Activated T-cell treated with anti-CD3 and anti-CD28 coated beads for 24 hours (primary cell): ENCODE measurements at regions not wholly inside any gene's neighbourhood (a gene's known extent, or its start where the extent isn't known, plus 50 kb on each side); places are given as distances from the start of the nearest gene placed in this dataset.
"Not testable (repeated sequence)": the region's sequence is repeated elsewhere in the genome, so short reads cannot be mapped to it uniquely, and the experiment has no call there.

Experiments
- DNase-seq: peaks from one replicate; pipeline ENCODE4 v3.0.0-alpha.2; 2020; ENCODE audit warnings: low read depth

- DNase-seq = no peak
Observed at GRCh38 chr5:74500110-74500917, 140.2 kb downstream of the ENC1 start.

DNA sequence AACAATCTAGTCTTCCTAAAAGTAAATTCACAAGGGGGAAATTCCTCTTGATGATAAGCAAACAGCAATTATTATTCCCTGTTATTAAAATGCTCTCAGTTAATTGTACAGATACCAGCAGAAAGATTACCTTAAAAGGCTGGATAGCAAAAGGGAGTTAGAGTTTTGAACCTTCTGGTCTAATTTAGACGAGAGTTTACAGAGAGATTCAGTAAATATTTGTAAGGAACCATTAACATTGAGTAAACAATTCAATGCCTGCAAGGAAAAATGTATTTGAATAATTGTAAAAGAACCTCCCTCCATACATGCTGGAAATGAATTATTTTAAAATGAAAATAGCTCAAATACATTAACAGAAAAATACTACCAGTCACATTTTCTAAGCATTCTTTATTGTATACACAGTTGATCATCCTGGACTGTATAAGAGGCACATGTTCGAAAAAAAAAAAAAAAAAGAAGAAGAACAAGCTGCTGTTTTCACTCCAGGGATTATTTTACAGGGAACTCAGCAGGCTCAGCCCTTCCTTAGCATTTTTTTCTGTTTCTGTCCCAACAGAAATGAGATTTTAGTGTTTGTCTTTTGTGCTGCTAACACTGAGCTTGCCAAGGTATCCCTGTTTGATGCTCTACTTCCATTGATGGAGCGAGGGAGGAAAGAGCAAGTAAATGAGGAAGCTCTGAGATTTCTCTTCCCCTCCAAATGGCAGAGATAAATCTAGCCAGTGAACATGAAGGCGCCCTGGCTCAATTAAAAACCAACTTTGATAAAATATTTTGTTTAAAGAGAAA is 141.1 kb downstream of the ENC1 start:
- DNase-seq = no peak

DNA sequence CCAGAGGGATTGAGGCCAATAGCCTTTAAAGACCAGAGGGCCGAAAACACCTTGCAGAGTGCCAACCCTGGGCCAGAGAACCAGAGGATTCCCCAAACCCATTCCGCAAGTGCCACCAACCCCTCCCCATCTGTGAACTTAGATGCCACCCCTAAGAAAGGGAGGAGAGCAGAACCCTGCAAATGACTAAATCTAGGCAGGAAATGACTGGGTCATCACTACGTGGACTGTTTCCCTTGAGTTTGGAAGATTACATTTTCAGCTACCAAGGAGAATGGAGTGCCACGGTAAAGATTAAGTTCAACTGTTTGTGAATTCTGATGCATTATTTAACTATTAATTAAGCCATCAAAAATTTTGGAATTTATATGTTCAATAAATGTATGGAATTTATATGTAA is 142.8 kb downstream of the ENC1 start:
- no peak for DNase-seq

DNA sequence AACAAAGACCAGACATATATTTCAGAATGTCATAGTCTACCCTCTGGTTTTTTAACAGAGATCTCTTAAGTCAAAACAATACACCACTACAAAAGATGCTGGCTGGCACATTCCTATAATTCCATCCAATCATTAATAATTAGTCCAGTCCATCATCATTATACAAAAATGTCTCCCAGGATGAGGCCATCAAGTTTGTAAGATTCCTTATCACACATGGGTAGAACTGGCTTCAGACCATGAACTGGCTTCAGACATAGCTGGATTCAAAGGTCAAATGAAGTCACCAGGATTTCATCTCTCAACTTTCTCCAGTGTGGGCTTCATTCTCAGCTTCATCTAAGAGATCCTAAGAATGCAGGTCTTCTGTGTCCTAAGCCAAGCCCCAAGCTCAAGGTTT is 147.1 kb downstream of the ENC1 start:
- DNase-seq = no peak

- DNase-seq = no peak
Observed at GRCh38 chr5:74492230-74492629, 148.3 kb downstream of the ENC1 start.

DNA sequence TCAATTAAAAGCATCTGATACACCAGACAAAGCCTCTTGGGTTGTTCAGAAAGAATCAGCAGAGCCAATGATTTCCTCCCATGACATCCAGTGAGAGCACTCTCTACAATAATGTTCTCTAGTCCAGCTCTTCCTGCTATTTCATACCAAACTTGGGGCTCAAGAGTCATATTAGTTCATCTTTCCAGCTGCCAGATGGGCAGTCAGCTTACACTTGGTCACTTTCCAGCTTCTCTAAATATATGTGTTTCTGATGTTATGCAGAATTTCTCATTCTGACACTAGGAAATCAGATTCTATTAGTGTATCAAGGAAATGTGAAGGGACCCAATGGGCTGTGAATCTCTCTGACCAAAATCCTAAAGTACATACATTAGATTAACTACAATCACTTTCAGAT is 148.9 kb downstream of the ENC1 start:
- DNase-seq = no peak

GRCh38 chr5:74490814-74491213 is 149.7 kb downstream of the ENC1 start:
- DNase-seq = no peak

DNA sequence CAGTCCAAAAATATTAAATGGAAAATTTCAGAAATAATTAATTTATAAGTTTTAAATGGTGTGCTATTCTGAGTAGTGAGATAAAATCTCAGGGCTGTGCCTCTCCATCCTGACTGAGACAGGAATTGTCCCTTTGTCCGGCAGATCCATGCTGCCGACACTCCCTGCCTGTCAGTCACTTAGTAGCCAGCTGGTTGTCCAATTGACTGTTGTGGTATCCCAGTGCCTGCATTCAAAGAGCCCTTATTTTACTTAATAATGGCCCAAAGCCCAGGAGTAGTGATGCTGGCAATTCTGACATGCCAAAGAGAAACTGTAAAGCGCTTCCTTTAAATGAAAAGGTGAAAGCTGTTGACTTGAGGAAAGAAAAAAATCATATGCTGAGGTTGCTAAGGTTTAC is 157.5 kb downstream of the ENC1 start:
- DNase-seq = no peak

- DNase-seq = no peak
Observed at GRCh38 chr5:74482523-74482922, 158.0 kb downstream of the ENC1 start.

- not testable (repeated sequence) for DNase-seq
Observed at GRCh38 chr5:74481357-74481756, 159.2 kb downstream of the ENC1 start.

- no peak for DNase-seq
Observed at GRCh38 chr5:74480201-74480600, 160.3 kb downstream of the ENC1 start.

- DNase-seq = no peak
Observed at GRCh38 chr5:74478328-74478727, 162.2 kb downstream of the ENC1 start.

DNA sequence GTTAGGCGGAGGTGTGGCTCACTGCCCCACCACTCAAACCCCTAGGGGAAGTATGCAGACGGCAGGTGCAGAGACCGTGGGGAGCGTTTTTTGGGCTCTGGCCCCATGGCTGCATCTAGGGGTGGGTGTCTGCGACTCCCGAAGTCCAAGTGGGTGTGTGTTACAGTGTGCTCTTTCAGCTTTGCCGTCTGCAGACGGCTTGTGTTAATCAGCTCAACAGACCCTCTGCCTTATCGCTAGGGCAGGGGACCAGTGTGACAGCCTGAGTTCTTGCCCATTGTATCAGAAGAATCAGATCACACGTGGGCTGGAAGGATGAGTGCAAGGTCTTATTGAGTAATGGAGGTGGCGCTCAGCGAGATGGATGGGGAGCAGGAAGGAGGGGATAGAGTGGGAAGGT is 162.8 kb downstream of the ENC1 start:
- no peak for DNase-seq

- DNase-seq = no peak
Observed at GRCh38 chr5:74476819-74477453, 163.6 kb downstream of the ENC1 start.

DNA sequence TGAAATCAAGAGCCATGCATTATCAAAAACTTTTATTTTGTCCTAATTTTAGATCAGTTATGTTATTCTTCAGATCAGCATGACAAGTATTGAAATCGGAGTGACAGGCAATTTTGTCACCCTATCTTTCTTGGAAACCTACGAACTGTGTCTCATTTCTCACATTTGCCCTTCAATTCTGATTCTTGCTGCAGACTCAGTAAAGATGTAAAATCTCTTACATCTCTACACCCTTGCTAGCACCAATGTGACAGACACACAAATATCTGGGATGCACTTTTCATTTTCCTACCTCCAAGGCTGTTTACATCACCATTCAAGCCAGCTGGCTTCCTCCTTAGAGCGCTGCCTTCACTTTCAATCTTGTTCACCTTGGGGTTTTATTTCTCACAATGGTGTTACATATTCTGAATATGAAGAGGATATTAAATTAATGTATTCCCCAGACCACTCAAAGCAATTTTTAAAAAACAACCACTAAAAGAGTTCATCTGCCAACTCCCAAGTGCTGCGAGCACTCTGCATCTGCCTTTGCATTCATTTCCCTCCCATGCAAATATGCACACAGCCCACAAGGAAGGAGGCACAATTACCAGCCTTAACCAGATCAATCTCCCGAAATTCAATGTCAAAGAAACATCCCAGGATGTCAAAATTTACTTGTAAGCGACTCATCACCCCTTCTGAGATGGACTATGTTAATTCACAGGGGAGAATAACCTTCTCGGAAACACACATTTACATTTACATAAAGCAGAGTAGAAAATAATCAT is 164.3 kb downstream of the ENC1 start:
- no peak for DNase-seq

DNA sequence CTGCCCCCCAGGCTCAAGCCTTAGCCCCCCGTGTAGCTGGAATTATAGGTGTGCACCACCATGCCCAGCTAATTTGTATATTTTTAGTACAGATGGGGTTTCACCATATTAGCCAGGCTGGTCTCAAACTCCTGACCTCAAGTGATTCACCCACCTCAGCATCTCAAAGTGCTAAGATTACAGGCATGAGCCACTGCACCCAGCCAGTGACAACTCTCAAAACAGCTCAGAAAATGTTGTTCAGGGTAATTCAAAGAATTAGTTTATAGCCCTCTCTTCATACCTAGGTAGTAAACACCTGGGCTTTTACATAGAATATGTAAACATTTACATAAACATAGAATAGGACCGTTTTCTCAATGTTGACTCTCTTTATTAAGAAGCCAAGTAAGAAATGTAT is 168.7 kb downstream of the ENC1 start:
- DNase-seq = no peak

- no peak for DNase-seq
Observed at GRCh38 chr5:74469234-74469994, 171.1 kb downstream of the ENC1 start.

- no peak for DNase-seq
Observed at GRCh38 chr5:74468421-74468820, 172.1 kb downstream of the ENC1 start.

GRCh38 chr5:74465724-74466123 is 174.8 kb downstream of the ENC1 start:
- DNase-seq = no peak

- DNase-seq = no peak
Observed at GRCh38 chr5:74464512-74465209, 175.9 kb downstream of the ENC1 start.

- no peak for DNase-seq
Observed at GRCh38 chr5:74462356-74462755, 178.2 kb downstream of the ENC1 start.
